Natural killer cell (primary cell): ENCODE measurements at regions not wholly inside any gene's neighbourhood (a gene's known extent, or its start where the extent isn't known, plus 50 kb on each side); places are given as distances from the start of the nearest gene placed in this dataset.

Experiments
- ATAC-seq, 3 donors: fragments of 150-1000 bp in 2 of 3; fragments of 200-7000 bp in 1 of 3; cut with Tn5 transposase; 1 replicate in 1 of 3; 2 replicates in 2 of 3; pipeline ENCODE4 v1.10.0; 2021; ENCODE audit warnings: mild to moderate bottlenecking in 2 of 3, moderate library complexity in 2 of 3
- DNase-seq, 2 donors: peaks; one replicate each; pipeline versions ENCODE4 v3.0.0 to v3.0.0-alpha.2; 2013 to 2021; ENCODE audit warnings: mixed read lengths in 1 of 2
- H3K27ac ChIP-seq: one replicate; pipeline ENCODE4 v1.5.1; 2013; ENCODE audit warnings: mild to moderate bottlenecking, low read length
- H3K27me3 ChIP-seq: one replicate; pipeline ENCODE4 v1.6.1; 2013; ENCODE audit warnings: low read length; ENCODE audit not compliant: control insufficient read depth, insufficient read depth
- H3K36me3 ChIP-seq: one replicate; pipeline ENCODE4 v1.6.1; 2013; ENCODE audit warnings: low read length; ENCODE audit not compliant: control insufficient read depth, insufficient read depth
- H3K4me1 ChIP-seq: one replicate; pipeline ENCODE4 v1.6.1; 2013; ENCODE audit warnings: low read length; ENCODE audit not compliant: control insufficient read depth, insufficient read depth
- H3K4me3 ChIP-seq: one replicate; pipeline ENCODE4 v1.5.1; 2013; ENCODE audit warnings: low read length
- H3K9me3 ChIP-seq: one replicate; pipeline ENCODE4 v1.6.1; 2013; ENCODE audit warnings: low read length; ENCODE audit not compliant: control insufficient read depth, insufficient read depth
- H3K27ac Mint-ChIP-seq, 2 donors: one replicate each; pipeline ENCODE4 v1.8.0; 2022; ENCODE audit warnings: mild to moderate bottlenecking in 2 of 2, mixed read lengths in 2 of 2, moderate library complexity in 1 of 2
- H3K27me3 Mint-ChIP-seq, 2 donors: one replicate each; pipeline ENCODE4 v1.8.0; 2022; ENCODE audit warnings: low read depth in 2 of 2, mixed read lengths in 2 of 2
- H3K36me3 Mint-ChIP-seq: one replicate; pipeline ENCODE4 v1.8.0; 2022; ENCODE audit warnings: mixed read lengths
- H3K4me1 Mint-ChIP-seq, 2 donors: one replicate each; pipeline ENCODE4 v1.8.0; 2022; ENCODE audit warnings: mixed read lengths in 2 of 2
- H3K4me3 Mint-ChIP-seq: one replicate; pipeline ENCODE4 v1.8.0; 2022; ENCODE audit warnings: mild to moderate bottlenecking, moderate library complexity, mixed read lengths
- H3K9me3 Mint-ChIP-seq, 2 donors: one replicate each; pipeline ENCODE4 v1.8.0; 2022; ENCODE audit warnings: mixed read lengths in 2 of 2
- WGBS: methylation state at CpG from one replicate; pipeline ENCODE4 v1.1.7; 2013; ENCODE audit warnings: missing lambda C conversion rate; ENCODE audit not compliant: insufficient coverage; 5-methylcytosine and 5-hydroxymethylcytosine counted together
- intact Hi-C: fragments of 100-400 bp; cut with micrococcal nuclease; formaldehyde crosslinking; loops from one replicate; pipeline ENCODE4 v1.14.2; 2022
- TF ChIP-seq, protein P1 (sequence below): fragments of 200-600 bp; IDR thresholded peaks from one replicate; pipeline ENCODE4 v1.8.0; 2022; ENCODE audit warnings: antibody characterized with exemption

GRCh38 chr4:181962321-181962720, 280.9 kb upstream of the TENM3 start:
- Histone ChIP-seq H3K4me3 (no peak overlapping the region), H3K9me3 (no peaks in the 10 kb centered on the region), H3K4me1 (no peaks in the 10 kb centered on the region), H3K27me3 (no peaks in the 10 kb centered on the region), H3K27ac (no peak overlapping the region), H3K36me3 (no peaks in the 10 kb centered on the region)
- no peaks in the 10 kb centered on the region for H3K4me1 Mint-ChIP-seq
- H3K27ac Mint-ChIP-seq: no peak overlapping the region
- 89% methylated on average over 4 of the region's 4 CpGs for WGBS
- DNase-seq (no peak), ATAC-seq (no peak)
- TF ChIP-seq, protein P1, sequence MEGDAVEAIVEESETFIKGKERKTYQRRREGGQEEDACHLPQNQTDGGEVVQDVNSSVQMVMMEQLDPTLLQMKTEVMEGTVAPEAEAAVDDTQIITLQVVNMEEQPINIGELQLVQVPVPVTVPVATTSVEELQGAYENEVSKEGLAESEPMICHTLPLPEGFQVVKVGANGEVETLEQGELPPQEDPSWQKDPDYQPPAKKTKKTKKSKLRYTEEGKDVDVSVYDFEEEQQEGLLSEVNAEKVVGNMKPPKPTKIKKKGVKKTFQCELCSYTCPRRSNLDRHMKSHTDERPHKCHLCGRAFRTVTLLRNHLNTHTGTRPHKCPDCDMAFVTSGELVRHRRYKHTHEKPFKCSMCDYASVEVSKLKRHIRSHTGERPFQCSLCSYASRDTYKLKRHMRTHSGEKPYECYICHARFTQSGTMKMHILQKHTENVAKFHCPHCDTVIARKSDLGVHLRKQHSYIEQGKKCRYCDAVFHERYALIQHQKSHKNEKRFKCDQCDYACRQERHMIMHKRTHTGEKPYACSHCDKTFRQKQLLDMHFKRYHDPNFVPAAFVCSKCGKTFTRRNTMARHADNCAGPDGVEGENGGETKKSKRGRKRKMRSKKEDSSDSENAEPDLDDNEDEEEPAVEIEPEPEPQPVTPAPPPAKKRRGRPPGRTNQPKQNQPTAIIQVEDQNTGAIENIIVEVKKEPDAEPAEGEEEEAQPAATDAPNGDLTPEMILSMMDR: no peak
- no peak overlapping the region for H3K4me3 Mint-ChIP-seq
- intact Hi-C loops: no loop called here
- H3K36me3 Mint-ChIP-seq: no peaks in the 10 kb centered on the region
- peaks cover 7 to 12% of the 10 kb centered on the region in 2 donors for H3K9me3 Mint-ChIP-seq
- H3K27me3 Mint-ChIP-seq: no peaks in the 10 kb centered on the region

DNA sequence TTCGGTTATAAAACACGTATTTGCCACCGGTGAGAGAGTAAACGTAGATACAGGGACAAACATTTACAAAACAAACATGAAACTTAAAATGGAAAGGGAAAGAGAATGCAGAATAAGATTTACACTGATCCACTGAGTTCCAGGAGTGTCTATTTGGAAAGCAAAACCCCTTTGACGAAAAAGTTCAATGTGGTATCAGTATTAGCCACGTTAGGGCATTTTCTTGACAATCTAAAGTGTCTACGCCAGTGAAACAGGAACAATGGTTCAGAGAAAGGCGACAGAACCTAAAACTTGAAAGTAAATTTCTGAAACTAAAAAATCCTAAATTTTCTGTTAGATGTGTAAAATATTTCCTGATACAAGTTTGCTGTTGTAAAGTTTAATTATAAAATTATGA, 278.5 kb upstream of the TENM3 start:
- intact Hi-C loops: no loop called here
- Mint-ChIP-seq H3K36me3 (no peaks in the 10 kb centered on the region), H3K9me3 (peaks cover 7 to 9% of the 10 kb centered on the region in 2 donors), H3K27ac (no peak overlapping the region), H3K4me1 (no peaks in the 10 kb centered on the region), H3K4me3 (no peak overlapping the region), H3K27me3 (no peaks in the 10 kb centered on the region)
- no peaks in the 10 kb centered on the region for H3K9me3 ChIP-seq
- WGBS: 86% methylated on average over 8 of the region's 8 CpGs
- DNase-seq (no peak), ATAC-seq (no peak)
- no peaks in the 10 kb centered on the region for H3K36me3 ChIP-seq
- no peak overlapping the region for H3K4me3 ChIP-seq
- TF ChIP-seq, protein P1: no peak
- no peaks in the 10 kb centered on the region for H3K4me1 ChIP-seq
- no peaks in the 10 kb centered on the region for H3K27me3 ChIP-seq
- no peak overlapping the region for H3K27ac ChIP-seq

DNA sequence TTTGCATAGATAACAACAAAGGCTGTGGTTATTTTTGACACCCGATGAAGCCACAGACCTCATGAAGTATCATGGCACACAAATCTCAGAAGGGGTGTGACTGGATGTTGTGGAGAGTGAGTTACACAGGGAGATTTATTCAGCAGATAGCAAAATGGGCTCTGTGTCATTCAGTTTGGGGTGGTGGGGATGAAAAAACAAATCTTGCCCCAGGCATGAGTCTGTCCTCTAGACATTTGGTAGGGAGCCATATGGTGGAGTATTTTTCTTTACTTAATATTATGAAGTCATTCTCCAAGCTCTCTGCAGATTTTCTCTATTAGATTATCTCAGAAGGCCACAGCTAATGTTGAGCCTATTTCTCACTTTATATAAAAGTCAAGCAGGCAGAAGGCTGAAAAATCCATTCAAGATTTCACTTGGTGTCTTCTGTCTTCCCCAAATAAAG, 277.1 kb upstream of the TENM3 start:
- 88% methylated on average over 1 of the region's 1 CpG for WGBS
- Histone ChIP-seq H3K27me3 (no peaks in the 10 kb centered on the region), H3K36me3 (no peaks in the 10 kb centered on the region), H3K9me3 (no peaks in the 10 kb centered on the region), H3K4me3 (no peak overlapping the region), H3K27ac (no peak overlapping the region), H3K4me1 (no peaks in the 10 kb centered on the region)
- DNase-seq (no peak), ATAC-seq (no peak)
- Mint-ChIP-seq H3K27me3 (no peaks in the 10 kb centered on the region), H3K9me3 (peaks cover 8 to 9% of the 10 kb centered on the region in 2 donors), H3K36me3 (no peaks in the 10 kb centered on the region), H3K4me3 (no peak overlapping the region), H3K27ac (no peak overlapping the region), H3K4me1 (peaks cover 0 to 2% of the 10 kb centered on the region in 2 donors)
- TF ChIP-seq, protein P1: no peak
- intact Hi-C loops: no loop called here

DNA sequence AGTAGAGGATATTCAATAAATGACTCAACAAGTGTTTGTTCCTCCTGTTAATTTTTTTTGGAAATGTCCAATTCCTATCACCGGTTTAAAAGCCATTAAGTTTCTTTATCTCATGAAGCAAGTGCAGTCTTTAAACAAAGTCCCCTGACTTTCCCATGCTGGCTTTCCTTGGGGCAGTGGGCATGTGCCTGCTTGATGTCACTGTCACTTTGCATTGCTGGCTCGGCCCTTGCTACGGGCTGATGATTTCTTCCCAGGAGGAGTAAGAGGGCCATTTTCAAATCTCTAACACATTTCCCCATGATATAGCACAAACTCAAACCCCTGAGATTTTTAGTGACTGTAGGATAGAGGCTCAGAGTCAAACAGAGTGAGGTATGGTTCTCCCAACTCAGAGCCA, 275.8 kb upstream of the TENM3 start:
- Histone ChIP-seq H3K27ac (no peak overlapping the region), H3K4me3 (no peak overlapping the region), H3K36me3 (no peaks in the 10 kb centered on the region), H3K27me3 (no peaks in the 10 kb centered on the region), H3K4me1 (no peaks in the 10 kb centered on the region), H3K9me3 (no peaks in the 10 kb centered on the region)
- intact Hi-C loops: no loop called here
- WGBS: 78% methylated on average over 3 of the region's 3 CpGs
- Mint-ChIP-seq H3K9me3 (peaks cover 9% of the 10 kb centered on the region in 2 donors), H3K27me3 (no peaks in the 10 kb centered on the region), H3K36me3 (no peaks in the 10 kb centered on the region), H3K27ac (no peak overlapping the region), H3K4me3 (no peak overlapping the region), H3K4me1 (peaks cover 0 to 8% of the 10 kb centered on the region in 2 donors)
- TF ChIP-seq, protein P1: no peak
- no peak for ATAC-seq
- DNase-seq: no peak
